GM12875 (cell line): ENCODE measurements at regions not wholly inside any gene's neighbourhood (a gene's known extent, or its start where the extent isn't known, plus 50 kb on each side); places are given as distances from the start of the nearest gene placed in this dataset.

Experiments
- H3K4me3 ChIP-seq: one replicate; pipeline ENCODE4 v1.5.1; 2011; ENCODE audit warnings: low read depth, low read length, control low read depth
- TF ChIP-seq, protein P1 (sequence below): IDR thresholded peaks from 2 replicates; pipeline ENCODE4 v1.5.1; 2011; ENCODE audit warnings: low read depth, mild to moderate bottlenecking, control low read depth, inconsistent platforms, low read length, moderate library complexity, borderline replicate concordance; ENCODE audit not compliant: insufficient read depth

DNA sequence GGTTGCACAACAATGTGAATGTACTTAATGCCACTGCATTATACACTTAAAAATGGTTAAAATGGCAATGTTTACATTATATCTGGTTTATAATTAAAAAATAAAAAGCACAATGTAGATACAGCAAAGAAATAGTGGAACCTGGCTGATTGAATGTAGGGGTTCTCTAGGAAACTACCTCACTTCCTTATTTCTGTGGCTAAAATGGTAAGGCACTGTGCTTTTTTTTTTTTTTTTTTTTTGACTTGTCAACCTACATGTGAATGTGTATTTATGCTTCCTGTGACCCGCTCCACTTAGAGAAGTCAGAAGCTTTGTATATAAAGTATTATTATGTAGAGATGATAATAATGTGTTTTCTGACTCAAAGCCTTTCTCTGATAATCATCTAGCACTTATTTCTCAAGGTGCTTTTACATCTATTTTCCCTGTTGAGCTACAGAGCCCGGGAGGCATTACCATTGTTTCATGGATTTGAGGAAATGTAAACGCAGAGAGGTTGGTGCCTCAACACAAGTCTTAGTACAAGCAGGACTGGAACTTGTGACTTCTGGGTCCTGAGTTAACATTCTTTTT is 55.0 kb downstream of the SOX4 start:
- TF ChIP-seq, protein P1, sequence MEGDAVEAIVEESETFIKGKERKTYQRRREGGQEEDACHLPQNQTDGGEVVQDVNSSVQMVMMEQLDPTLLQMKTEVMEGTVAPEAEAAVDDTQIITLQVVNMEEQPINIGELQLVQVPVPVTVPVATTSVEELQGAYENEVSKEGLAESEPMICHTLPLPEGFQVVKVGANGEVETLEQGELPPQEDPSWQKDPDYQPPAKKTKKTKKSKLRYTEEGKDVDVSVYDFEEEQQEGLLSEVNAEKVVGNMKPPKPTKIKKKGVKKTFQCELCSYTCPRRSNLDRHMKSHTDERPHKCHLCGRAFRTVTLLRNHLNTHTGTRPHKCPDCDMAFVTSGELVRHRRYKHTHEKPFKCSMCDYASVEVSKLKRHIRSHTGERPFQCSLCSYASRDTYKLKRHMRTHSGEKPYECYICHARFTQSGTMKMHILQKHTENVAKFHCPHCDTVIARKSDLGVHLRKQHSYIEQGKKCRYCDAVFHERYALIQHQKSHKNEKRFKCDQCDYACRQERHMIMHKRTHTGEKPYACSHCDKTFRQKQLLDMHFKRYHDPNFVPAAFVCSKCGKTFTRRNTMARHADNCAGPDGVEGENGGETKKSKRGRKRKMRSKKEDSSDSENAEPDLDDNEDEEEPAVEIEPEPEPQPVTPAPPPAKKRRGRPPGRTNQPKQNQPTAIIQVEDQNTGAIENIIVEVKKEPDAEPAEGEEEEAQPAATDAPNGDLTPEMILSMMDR = no peak
- H3K4me3 ChIP-seq = no peak overlapping the region

DNA sequence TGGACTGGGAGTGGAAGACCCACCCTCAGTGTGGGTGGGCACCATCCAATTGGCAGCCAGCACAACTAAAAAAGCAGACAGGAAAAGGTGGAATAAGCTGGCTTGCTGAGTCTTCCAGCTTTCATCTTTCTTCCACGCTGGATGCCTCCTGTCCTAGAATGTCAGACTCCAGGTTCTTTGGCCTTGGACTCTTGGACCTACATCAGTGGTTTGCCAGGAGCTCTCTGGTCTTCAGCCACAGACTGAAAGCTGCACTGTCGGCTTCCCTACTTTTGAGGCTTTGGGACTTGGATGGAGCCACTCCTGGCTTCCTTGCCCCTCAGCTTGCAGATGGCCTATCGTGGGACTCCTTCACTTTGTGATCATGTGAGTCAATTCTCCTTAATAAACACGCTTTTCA is 59.8 kb downstream of the SOX4 start:
- TF ChIP-seq, protein P1 = no peak

DNA sequence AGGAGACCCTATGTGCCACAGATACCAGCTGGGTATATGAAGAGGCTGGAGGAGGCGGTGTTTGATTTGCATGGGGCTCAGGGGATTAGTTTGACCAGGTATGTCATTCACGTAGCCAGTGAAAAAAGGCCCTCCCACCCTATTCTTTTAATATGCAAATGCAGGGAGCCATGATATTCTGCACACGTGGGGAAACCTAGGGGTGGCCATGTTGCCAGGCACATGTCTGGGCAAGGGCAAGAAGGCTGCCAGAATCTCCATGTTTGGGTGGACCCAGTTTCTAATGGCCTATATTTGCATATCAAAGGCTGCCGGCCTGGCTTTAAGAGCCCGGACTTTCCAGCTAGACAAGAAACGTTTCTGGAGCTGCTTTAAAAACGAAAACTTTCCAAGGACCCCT is 60.4 kb downstream of the SOX4 start:
- TF ChIP-seq, protein P1 = no peak
- H3K4me3 ChIP-seq = no peak overlapping the region

More for the DNA sequence above, 59.8 kb downstream of the SOX4 start:
- H3K4me3 ChIP-seq = no peak overlapping the region

- no peak overlapping the region for H3K4me3 ChIP-seq
- TF ChIP-seq, protein P1 = no peak
Measured at GRCh38 chr6:21654361-21654760, 60.8 kb downstream of the SOX4 start.

GRCh38 chr6:21663966-21664313 is 70.4 kb downstream of the SOX4 start:
- no peak overlapping the region for H3K4me3 ChIP-seq
- TF ChIP-seq, protein P1 = no peak

GRCh38 chr6:21664314-21665109 is 71.0 kb downstream of the SOX4 start:
- TF ChIP-seq, protein P1 = no peak
- peak overlapping the region; percentile 33 for H3K4me3 ChIP-seq

DNA sequence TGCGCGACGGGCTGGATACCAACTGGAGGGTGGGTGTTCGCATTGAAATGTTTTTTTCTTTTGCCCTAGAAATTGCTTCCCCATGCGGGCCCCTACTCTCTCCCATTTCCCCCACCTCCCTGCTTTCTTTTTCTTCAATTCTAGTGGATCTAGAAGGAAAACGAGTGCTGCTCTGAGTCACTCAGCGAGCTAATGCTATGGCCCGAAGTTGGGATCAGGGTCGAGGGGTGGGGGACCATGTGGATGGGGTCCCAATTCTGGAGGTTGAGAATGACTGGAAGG is 71.5 kb downstream of the SOX4 start:
- TF ChIP-seq, protein P1 = no peak
- peak overlapping the region; percentile 27 for H3K4me3 ChIP-seq
